Head of caudate nucleus (tissue), 42 donors: ENCODE measurements at regions not wholly inside any gene's neighbourhood (a gene's known extent, or its start where the extent isn't known, plus 50 kb on each side); places are given as distances from the start of the nearest gene placed in this dataset.
A peak's percentile ranks its signal among the peaks of the same experiment; 100 is the strongest.

Experiments used
- DNase-seq, 42 donors: peaks; one replicate each; pipeline versions ENCODE4 v3.0.0 to v3.0.0-alpha.2; 2020 to 2021; ENCODE audit warnings: mixed read lengths in 7 of 42
- intact Hi-C: fragments of 100-400 bp; cut with DNase I; formaldehyde crosslinking; loops from one replicate; pipeline ENCODE4 v1.15.0; 2022

GRCh38 chr22:48644108-48644507 lies 1183.6 kb downstream of the BRD1 start:
- peak in 3 of 42 donors; percentile 39 to 76 (median 61) for DNase-seq
- intact Hi-C loops = no loop called here

- intact Hi-C loops = no loop called here
- DNase-seq = no peak
Measured at GRCh38 chr22:48643066-48643731, 1184.5 kb downstream of the BRD1 start.

- intact Hi-C loops = no loop called here
- DNase-seq = no peak
Measured at GRCh38 chr22:48642550-48642949, 1185.1 kb downstream of the BRD1 start.

- no peak for DNase-seq
- intact Hi-C loops = no loop called here
Measured at GRCh38 chr22:48641906-48642475, 1185.7 kb downstream of the BRD1 start.

- DNase-seq = peak in 4 of 42 donors; percentile 38 to 73 (median 52)
- intact Hi-C loops = no loop called here
Measured at GRCh38 chr22:48640890-48641841, 1186.5 kb downstream of the BRD1 start.

- no peak for DNase-seq
- intact Hi-C loops = no loop called here
Measured at GRCh38 chr22:48639896-48640748, 1187.6 kb downstream of the BRD1 start.

GRCh38 chr22:48639021-48639795 lies 1188.5 kb downstream of the BRD1 start:
- intact Hi-C loops = no loop called here
- no peak for DNase-seq

GRCh38 chr22:48637231-48637630 lies 1190.4 kb downstream of the BRD1 start:
- intact Hi-C loops = no loop called here
- DNase-seq = no peak

- intact Hi-C loops = no loop called here
- DNase-seq = no peak
Measured at GRCh38 chr22:48636746-48637145, 1190.9 kb downstream of the BRD1 start.

- DNase-seq = no peak
- intact Hi-C loops = no loop called here
Measured at GRCh38 chr22:48635816-48636215, 1191.9 kb downstream of the BRD1 start.

GRCh38 chr22:48635031-48635430 lies 1192.6 kb downstream of the BRD1 start:
- DNase-seq = no peak
- intact Hi-C loops = no loop called here

GRCh38 chr22:48633996-48634836 lies 1193.5 kb downstream of the BRD1 start:
- intact Hi-C loops = no loop called here
- DNase-seq = peak in 2 of 42 donors; percentile 51 to 61

GRCh38 chr22:48632646-48633246 lies 1194.9 kb downstream of the BRD1 start:
- intact Hi-C loops = no loop called here
- peak in 15 of 42 donors; percentile 31 to 81 (median 60) for DNase-seq

GRCh38 chr22:48631288-48631863 lies 1196.3 kb downstream of the BRD1 start:
- intact Hi-C loops = no loop called here
- DNase-seq = peak in 25 of 42 donors; percentile 15 to 70 (median 52)

- intact Hi-C loops = no loop called here
- no peak for DNase-seq
Measured at GRCh38 chr22:48630848-48631247, 1196.8 kb downstream of the BRD1 start.

GRCh38 chr22:48630433-48630754 lies 1197.3 kb downstream of the BRD1 start:
- DNase-seq = no peak
- intact Hi-C loops = no loop called here
